NCI-H1694 (cell line): ENCODE measurements at regions not wholly inside any gene's neighbourhood (a gene's known extent, or its start where the extent isn't known, plus 50 kb on each side); places are given as distances from the start of the nearest gene placed in this dataset.
"Not testable (repeated sequence)": the region's sequence is repeated elsewhere in the genome, so short reads cannot be mapped to it uniquely, and the experiment has no call there.

Experiments used
- DNase-seq: peaks from one replicate; lab custom pipeline; 2025; lab: John Stamatoyannopoulos, UW

DNA sequence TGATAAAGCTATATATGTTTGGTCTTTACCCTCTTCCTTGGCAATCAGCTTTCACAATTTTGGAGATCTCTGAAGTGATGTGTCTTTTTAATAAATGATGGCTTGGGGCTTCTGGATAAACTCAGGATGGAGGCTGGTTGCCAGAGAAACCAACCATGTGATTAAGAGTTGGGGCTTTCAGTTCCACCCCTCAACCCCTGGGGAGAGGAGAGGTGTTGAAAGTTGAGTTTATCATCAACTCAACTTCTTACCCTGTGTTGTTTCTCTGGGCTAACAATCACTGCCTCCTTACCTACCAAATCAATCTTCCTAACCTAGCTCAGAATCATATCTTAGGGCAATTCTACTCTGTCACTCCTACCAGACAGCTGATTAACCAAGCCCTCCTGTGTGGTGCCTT is 735.8 kb downstream of the ZPLD1 start:
- DNase-seq: no peak

DNA sequence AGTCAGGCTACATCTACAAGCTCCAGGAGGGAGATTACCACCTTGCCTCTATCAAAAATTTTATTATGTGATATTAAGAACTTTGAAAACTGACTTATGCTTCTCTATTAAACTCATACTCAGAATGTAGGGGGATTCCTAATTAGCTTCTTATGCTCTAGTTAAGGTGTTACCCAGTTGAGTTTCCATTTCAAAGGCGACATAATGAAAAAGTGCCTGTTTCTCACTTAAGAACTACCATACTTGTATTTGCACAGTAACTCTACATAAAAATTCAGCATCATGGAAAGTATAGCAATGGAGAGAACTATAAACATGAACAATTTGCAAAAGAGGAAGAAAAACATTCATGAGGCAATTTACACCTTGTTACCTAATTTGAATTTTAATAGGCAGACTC is 739.1 kb downstream of the ZPLD1 start:
- DNase-seq: no peak

GRCh38 chr3:103181160-103181559 is 746.3 kb downstream of the ZPLD1 start:
- DNase-seq: no peak

- DNase-seq: no peak
These were observed 750.0 kb downstream of the ZPLD1 start for GRCh38 chr3:103184772-103185171.

DNA sequence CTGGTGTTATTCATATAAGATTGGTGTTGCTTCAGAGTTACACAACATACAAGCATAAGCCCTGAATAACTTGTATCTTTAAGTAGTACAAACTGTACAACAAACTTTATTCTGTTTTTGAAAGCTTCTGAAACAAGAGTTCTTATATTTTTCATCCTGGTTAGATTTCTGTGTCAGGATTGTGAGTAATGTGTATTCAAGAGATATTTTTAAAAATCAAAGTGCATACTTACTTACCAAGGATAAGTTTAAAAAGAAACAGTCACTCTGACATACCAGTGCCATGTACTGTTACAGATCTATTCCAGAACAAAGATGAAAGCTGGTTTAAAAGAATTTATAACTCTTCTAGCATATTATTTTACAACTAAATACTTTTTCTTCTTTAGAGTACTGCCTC is 755.1 kb downstream of the ZPLD1 start:
- no peak for DNase-seq

GRCh38 chr3:103195216-103195615 is 760.4 kb downstream of the ZPLD1 start:
- DNase-seq: no peak

DNA sequence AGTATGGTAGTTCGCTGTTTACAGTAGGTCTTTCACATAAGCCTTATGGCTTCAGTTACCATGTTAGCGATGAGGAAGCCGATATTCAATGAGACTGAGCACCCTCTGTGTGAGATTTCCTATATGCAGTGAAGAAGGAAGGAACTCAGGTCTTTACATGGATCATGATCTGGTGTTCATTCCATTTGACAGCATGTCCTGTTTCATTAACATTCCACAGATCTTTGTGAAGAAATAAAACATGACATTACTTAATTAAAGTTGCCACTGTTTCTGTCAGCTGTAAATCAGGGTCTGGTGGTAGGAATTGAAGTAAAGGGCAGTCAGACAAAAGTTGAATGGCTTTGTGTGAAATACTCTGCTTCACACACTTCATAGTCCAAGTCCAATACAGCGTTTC is 768.6 kb downstream of the ZPLD1 start:
- no peak for DNase-seq

GRCh38 chr3:103210583-103210982 is 775.8 kb downstream of the ZPLD1 start:
- DNase-seq: no peak

- no peak for DNase-seq
These were observed 783.3 kb downstream of the ZPLD1 start for GRCh38 chr3:103218146-103218545.

- DNase-seq: no peak
These were observed 784.0 kb downstream of the ZPLD1 start for GRCh38 chr3:103218793-103219192.

DNA sequence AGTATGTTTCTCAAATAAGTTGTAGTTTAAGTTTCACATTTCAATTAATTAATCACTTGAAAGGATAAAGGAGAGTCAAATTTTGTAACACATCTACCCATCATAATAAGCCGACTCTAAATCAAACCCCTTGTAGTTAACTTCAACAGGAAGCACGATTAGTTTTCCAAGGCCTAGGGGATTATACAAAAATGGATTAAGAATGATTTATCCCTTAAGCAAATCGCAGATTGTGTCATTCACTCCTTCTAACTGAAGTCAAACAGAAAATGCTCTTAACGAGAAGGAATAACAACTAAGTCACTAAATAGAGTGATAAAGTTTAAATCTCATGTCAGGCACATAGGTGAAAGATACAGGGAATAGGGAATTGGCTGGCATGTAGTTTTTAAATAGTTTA is 792.8 kb downstream of the ZPLD1 start:
- no peak for DNase-seq

DNA sequence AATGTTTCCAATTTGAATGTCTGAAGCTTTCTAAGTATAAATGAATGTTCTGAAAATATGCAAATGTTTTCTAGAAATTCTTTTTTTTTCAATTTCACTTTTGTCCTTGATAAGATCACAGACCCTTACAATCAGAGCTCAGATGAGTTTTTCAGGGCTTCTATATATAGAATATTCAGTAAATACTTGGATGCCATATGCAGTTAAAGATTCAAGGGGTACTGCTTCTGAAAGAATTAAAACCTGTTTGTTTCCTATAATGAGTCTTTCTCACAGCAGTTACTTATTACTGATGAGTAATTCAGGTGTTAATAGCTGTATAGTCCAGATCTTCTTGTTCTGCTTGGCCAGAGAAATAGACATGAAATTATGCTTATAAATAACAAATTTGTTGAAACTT is 812.6 kb downstream of the ZPLD1 start:
- DNase-seq: no peak

DNA sequence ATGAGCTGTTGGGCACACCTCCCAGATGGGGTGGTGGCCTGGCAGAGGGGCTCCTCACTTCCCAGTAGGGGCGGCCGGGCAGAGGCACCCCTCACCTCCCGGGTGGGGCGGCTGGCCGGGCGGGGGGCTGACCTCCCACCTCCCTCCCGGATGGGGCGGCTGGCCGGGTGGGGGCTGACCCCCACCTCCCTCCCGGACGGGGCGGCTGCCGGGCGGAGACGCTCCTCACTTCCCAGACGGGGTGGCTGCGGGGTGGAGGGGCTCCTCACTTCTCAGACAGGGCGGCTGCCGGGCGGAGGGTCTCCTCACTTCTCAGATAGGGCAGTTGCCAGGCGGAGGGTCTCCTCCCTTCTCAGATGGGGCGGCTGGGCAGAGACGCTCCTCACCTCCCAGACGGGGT is 820.0 kb downstream of the ZPLD1 start:
- DNase-seq: not testable (repeated sequence)

DNA sequence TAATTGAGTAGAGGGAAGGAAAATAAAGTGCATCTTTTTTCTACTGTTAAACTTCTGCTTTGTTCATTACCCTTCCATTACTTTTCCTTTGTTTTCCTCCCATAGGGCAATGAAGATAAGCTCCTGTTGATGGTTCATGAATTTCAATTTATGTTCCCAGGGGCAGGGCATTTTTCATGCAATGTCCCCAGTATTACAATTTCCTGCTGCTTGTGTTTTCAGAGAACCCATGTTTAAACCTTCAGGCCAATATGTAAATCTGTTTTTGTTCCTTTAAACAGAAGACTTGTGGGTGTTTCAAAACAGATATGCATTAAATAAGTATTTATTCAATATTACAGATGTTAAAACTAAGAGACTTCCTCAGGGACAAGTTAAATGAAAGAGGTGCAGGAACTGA is 834.5 kb downstream of the ZPLD1 start:
- no peak for DNase-seq

DNA sequence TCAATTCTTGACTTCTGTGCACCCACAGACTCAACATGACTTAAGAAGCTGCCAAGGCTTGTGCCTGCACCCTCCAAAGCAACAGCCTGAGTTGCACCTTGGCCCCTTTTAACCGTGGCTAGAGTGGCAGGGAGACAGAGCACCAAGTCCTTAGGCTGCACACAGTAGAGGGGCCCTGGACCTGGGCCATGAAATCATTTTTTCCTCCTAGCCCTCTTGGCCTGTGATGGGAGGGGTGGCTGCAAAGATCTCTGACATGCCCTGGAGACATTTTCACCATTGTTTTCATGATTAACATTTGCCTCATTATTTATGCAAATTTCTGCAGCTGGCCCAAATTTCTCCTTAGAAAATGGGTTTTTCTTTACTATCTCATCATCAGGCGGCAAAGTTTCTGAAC is 836.8 kb downstream of the ZPLD1 start:
- no peak for DNase-seq

- DNase-seq: no peak
These were observed 861.3 kb downstream of the ZPLD1 start for GRCh38 chr3:103295974-103296570.

DNA sequence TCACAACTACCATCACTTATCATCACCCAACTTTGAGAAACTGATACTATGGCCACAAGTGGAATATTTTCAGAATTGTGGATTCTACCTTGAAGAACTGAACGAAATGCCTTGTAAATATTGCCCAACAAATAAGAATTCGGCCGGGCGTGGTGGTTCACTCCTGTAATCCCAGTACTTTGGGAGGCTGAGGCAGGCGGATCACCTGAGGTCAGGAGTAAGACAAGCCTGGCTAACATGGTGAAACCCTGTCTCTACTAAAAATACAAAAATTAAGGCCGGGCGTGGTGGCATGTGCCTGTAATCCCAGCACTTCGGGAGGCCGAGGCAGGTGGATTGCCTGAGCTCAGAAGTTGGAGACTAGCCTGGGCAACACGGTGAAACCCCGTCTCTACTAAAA is 862.7 kb downstream of the ZPLD1 start:
- not testable (repeated sequence) for DNase-seq

- no peak for DNase-seq
These were observed 871.3 kb downstream of the ZPLD1 start for GRCh38 chr3:103306104-103306503.

- no peak for DNase-seq
These were observed 874.1 kb downstream of the ZPLD1 start for GRCh38 chr3:103308921-103309320.

- DNase-seq: no peak
These were observed 885.1 kb downstream of the ZPLD1 start for GRCh38 chr3:103319912-103320311.

GRCh38 chr3:103337179-103337845 is 902.5 kb downstream of the ZPLD1 start:
- no peak for DNase-seq

GRCh38 chr3:103341078-103341606 is 906.3 kb downstream of the ZPLD1 start:
- no peak for DNase-seq

DNA sequence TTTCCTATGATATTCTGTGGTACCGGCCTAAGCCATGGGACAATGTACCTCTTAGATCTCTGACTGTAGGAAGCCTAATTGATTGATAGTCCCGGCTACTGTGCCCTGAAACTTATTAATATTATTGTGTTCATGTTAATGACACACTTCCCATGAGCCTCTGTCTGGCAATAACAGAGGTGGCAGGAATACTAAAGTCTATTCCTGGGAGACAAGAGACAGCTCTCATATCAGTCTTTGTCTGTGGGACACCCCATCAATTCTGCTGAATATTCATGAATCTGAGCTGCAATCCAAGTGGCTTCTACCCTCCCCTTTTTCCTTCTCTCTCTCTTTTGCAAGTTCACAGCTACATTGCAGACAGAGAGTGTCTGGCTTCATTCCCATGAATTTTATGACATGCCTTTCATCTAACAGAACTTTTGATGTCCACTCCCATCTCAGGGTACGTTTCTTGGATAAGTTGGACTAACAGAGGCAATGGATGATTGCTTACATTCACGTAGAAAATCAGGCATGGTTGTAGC is 907.5 kb downstream of the ZPLD1 start:
- DNase-seq: no peak

GRCh38 chr3:103349760-103350159 is 914.9 kb downstream of the ZPLD1 start:
- no peak for DNase-seq
